Heart left ventricle (tissue), 16 donors: ENCODE measurements at regions not wholly inside any gene's neighbourhood (a gene's known extent, or its start where the extent isn't known, plus 50 kb on each side); places are given as distances from the start of the nearest gene placed in this dataset.
A peak's percentile ranks its signal among the peaks of the same experiment; 100 is the strongest.

Experiments
- ATAC-seq, 4 donors: fragments of 200-7000 bp; cut with Tn5 transposase; one replicate each; pipeline ENCODE4 v1.9.1; 2020 to 2022; ENCODE audit warnings: moderate library complexity in 4 of 4, mild to moderate bottlenecking in 3 of 4, moderate number of reproducible peaks in 1 of 4
- DNase-seq, 5 donors: peaks; one replicate each; pipeline ENCODE4 v3.0.0-alpha.2; 2020
- H3K27ac ChIP-seq, 12 donors: fragments of 200-600 bp; sonication (generic) in 4 of 12; one replicate each; pipeline versions ENCODE4 v1.5.0 to v1.8.0; 2016 to 2022; ENCODE audit warnings: mild to moderate bottlenecking in 2 of 12
- H3K27me3 ChIP-seq, 9 donors: fragments of 200-600 bp; sonication (generic) in 2 of 9; one replicate each; pipeline versions ENCODE4 v1.5.1 to v1.8.0; 2016 to 2022; ENCODE audit warnings: mild to moderate bottlenecking in 3 of 9
- H3K36me3 ChIP-seq, 9 donors: fragments of 200-600 bp; sonication (generic) in 2 of 9; one replicate each; pipeline versions ENCODE4 v1.5.0 to v1.8.0; 2018 to 2022; ENCODE audit warnings: mild to moderate bottlenecking in 2 of 9
- H3K4me1 ChIP-seq, 12 donors: fragments of 200-600 bp; sonication (generic) in 4 of 12; one replicate each; pipeline versions ENCODE4 v1.5.0 to v1.8.0; 2016 to 2022; ENCODE audit warnings: mild to moderate bottlenecking in 3 of 12
- H3K4me3 ChIP-seq, 12 donors: fragments of 200-600 bp; sonication (generic) in 4 of 12; one replicate each; pipeline versions ENCODE4 v1.5.0 to v1.8.0; 2017 to 2022; ENCODE audit warnings: mild to moderate bottlenecking in 9 of 12, moderate library complexity in 4 of 12
- H3K9me3 ChIP-seq, 12 donors: fragments of 200-600 bp; sonication (generic) in 4 of 12; one replicate each; pipeline versions ENCODE4 v1.5.0 to v1.8.0; 2016 to 2022; ENCODE audit warnings: mild to moderate bottlenecking in 1 of 12
- POLR2A ChIP-seq, 2 donors: fragments of 450-650 bp; IDR thresholded peaks; one replicate each; pipeline ENCODE4 v1.6.1; 2017; ENCODE audit warnings: antibody characterized with exemption in 2 of 2, mild to moderate bottlenecking in 2 of 2, moderate library complexity in 2 of 2
- WGBS, 4 donors: extraction: QIAGEN DNeasy Blood & Tissue Kit in 2 of 4; methylation state at CpG; one replicate each; pipeline versions ENCODE4 v1.1.5 to v1.1.7; 2013 to 2018; 5-methylcytosine and 5-hydroxymethylcytosine counted together
- intact Hi-C, 10 donors: fragments of 100-400 bp; cut with DNase I; formaldehyde crosslinking; loops; one replicate each; pipeline versions ENCODE4 v1.11.1 to v1.14.2; 2022
- TF ChIP-seq, protein P1 (sequence below), 12 donors: fragments of 200-600 bp; sonication (generic) in 4 of 12; IDR thresholded peaks; one replicate each; pipeline versions ENCODE4 v1.5.0 to v1.8.0; 2018 to 2022; ENCODE audit warnings: antibody characterized with exemption in 12 of 12, mild to moderate bottlenecking in 5 of 12
- donor health status: ischemic (EF 13 %, LVEDD 7.1; RV severe dilation, severe dysfunction).
- donor health status: healthy with polysubstance abuse.
- donor health status: DM: no; HTN: yes; CAD: no.
- donor health status: DM: no; HTN: no; CAD: no.
- donor health status: ischemic (EF 25% LVEDD 6.9; RV normal size, moderate dysfunction).
- donor health status: ischemic (EF 25% LVEDD 5.7; RV mildly dilated, moderate dysfunction).
- donor health status: healthy.
- donor health status: DM: yes; HTN: yes; CAD: no.
- donor health status: ischemic (EF 35%, LVEDD 5.7; RV mildly dilated, moderate dysfunction).
- donor health status: nonischemic (EF 11% LVEDD 7.7; RV severe dilation, severe dysfunction).
- donor health status: DM: yes; HTN: yes; CAD: no.
- donor health status: PGD.
- donor health status: ischemic (EF 29% LVEDD 5.4; RV normal size, mild dysfunction).
- donor health status: nonischemic (EF 23%, LVEDD 6.1; RV moderate dilation, normal function).

GRCh38 chrX:39681885-39682284 is 415.9 kb downstream of the BCOR start:
- no peak overlapping the region for H3K4me3 ChIP-seq
- ATAC-seq (no peak), DNase-seq (no peak)
- H3K36me3 ChIP-seq = no peaks in the 10 kb centered on the region
- H3K4me1 ChIP-seq = peaks cover 0 to 8% (median 0%) of the 10 kb centered on the region in 12 donors
- H3K27ac ChIP-seq = no peak overlapping the region
- H3K9me3 ChIP-seq = peaks cover 0 to 6% (median 0%) of the 10 kb centered on the region in 12 donors
- TF ChIP-seq POLR2A (IDR thresholded peaks at IDR 0.05) = no peak
- TF ChIP-seq, protein P1, sequence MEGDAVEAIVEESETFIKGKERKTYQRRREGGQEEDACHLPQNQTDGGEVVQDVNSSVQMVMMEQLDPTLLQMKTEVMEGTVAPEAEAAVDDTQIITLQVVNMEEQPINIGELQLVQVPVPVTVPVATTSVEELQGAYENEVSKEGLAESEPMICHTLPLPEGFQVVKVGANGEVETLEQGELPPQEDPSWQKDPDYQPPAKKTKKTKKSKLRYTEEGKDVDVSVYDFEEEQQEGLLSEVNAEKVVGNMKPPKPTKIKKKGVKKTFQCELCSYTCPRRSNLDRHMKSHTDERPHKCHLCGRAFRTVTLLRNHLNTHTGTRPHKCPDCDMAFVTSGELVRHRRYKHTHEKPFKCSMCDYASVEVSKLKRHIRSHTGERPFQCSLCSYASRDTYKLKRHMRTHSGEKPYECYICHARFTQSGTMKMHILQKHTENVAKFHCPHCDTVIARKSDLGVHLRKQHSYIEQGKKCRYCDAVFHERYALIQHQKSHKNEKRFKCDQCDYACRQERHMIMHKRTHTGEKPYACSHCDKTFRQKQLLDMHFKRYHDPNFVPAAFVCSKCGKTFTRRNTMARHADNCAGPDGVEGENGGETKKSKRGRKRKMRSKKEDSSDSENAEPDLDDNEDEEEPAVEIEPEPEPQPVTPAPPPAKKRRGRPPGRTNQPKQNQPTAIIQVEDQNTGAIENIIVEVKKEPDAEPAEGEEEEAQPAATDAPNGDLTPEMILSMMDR (IDR thresholded peaks at IDR 0.05) = no peak
- 71 to 80% (median 76%) methylated on average over 11 to 12 of the region's 12 CpGs for WGBS, 4 donors
- peaks cover 0 to 8% (median 0%) of the 10 kb centered on the region in 9 donors for H3K27me3 ChIP-seq
- intact Hi-C loops = no loop called here

DNA sequence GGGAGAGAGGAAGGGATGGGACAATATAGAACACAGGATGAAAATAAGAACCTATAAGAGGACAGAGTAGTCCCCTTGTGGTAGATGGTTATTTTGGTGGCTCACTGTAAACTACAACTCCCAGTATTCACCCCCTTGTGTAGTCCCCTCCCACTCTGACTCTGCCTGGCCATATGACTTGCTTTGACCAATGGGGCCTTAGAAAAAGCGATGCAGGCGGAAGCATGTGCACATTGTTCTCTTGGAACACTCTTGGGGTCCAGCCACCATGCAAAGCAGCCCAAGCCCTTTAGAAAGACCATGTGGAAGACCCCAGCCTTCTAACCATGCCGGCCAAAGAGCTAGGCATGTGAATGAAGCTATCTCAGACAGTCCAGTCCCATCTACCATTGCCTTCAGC is 415.0 kb downstream of the BCOR start:
- H3K27ac ChIP-seq = no peak overlapping the region
- intact Hi-C loops = no loop called here

GRCh38 chrX:39688219-39688575 is 409.6 kb downstream of the BCOR start:
- Histone ChIP-seq H3K27me3 (peaks cover 0 to 60% (median 0%) of the 10 kb centered on the region in 9 donors), H3K36me3 (no peaks in the 10 kb centered on the region), H3K4me3 (peak overlapping the region in 11 of 12 donors; percentile 30 to 61 (median 51)), H3K4me1 (peaks cover 0 to 26% (median 9%) of the 10 kb centered on the region in 12 donors), H3K9me3 (peaks cover 0 to under 1% (median 0%) of the 10 kb centered on the region in 12 donors), H3K27ac (peak overlapping the region in 9 of 12 donors; percentile 42 to 79 (median 63))
- no peak for DNase-seq
- TF ChIP-seq, protein P1 (IDR thresholded peaks at IDR 0.05) = no peak
- no peak for TF ChIP-seq POLR2A (IDR thresholded peaks at IDR 0.05)
- intact Hi-C loops = loop anchor here in 1 of 10 donors (5.0 kb wide), 1 partner anchor 211 kb away; no protein-coding TSS in a partner anchor
- WGBS, 4 donors = 43 to 55% (median 51%) methylated on average over 9 of the region's 9 CpGs
- no peak for ATAC-seq

More for the DNA sequence above, 415.0 kb downstream of the BCOR start:
- Histone ChIP-seq H3K9me3 (peaks cover 0 to 6% (median 0%) of the 10 kb centered on the region in 12 donors), H3K4me1 (peaks cover 0 to 15% (median 3%) of the 10 kb centered on the region in 12 donors), H3K36me3 (no peaks in the 10 kb centered on the region), H3K27me3 (peaks cover 0 to 15% (median 0%) of the 10 kb centered on the region in 9 donors), H3K4me3 (no peak overlapping the region)
- ATAC-seq = no peak
- 85 to 97% (median 92%) methylated on average over 3 of the region's 3 CpGs for whole genome bisulfite sequencing, 4 donors
- no peak for TF ChIP-seq POLR2A (IDR thresholded peaks at IDR 0.05)
- TF ChIP-seq, protein P1 (IDR thresholded peaks at IDR 0.05) = no peak
- DNase-seq = no peak

DNA sequence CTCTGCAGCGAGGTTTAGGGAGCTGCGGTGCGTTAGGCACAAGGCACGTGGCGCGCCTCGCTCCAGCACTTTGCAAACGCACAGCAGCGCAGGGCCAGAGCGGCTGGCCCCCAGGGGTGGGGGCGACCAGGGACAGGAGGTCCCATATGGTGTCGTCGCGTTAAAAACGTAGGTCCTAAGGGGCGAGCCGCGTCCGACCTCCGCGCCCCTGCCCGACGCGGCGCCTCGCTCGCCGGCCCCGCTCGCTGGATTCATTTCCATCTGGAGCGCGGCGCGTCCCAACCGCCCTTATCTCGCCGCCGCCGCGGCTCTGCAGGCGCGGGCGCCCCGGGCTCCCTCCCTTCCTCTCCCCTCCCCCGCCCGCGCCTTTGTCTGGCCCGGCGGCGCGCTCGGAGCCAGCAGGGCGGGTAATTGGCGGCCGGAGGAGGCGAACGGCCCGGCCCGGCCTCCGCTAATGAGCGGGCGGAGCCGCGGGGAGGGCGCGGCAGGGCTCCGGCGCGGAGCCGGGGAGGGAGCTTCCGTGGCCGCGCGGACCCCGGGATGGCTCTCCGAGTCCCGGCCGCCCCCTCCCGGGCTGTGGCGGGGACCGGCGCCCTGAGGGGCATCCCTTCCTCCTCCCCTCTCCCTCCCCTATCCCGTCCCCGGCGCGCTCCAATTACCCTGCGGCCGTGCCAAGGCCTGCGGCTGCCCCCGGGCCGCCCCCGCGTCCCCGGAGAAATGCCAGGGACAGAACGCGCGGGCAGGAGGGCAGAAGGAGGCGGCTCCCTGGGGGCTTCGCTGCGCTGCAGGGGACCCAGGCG is 409.0 kb downstream of the BCOR start:
- Histone ChIP-seq H3K4me1 (peaks cover 0 to 26% (median 9%) of the 10 kb centered on the region in 12 donors), H3K27ac (peak overlapping the region in 11 of 12 donors; percentile 6 to 79 (median 61)), H3K36me3 (no peaks in the 10 kb centered on the region), H3K9me3 (no peaks in the 10 kb centered on the region), H3K27me3 (peaks cover 0 to 60% (median 0%) of the 10 kb centered on the region in 9 donors), H3K4me3 (peak overlapping the region in 11 of 12 donors; percentile 30 to 61 (median 51))
- intact Hi-C loops = loop anchor here in 1 of 10 donors (5.0 kb wide), 1 partner anchor 211 kb away; no protein-coding TSS in a partner anchor
- TF ChIP-seq, protein P1 (IDR thresholded peaks at IDR 0.05) = peak in 2 of 12 donors; percentile 9 to 11
- no peak for TF ChIP-seq POLR2A (IDR thresholded peaks at IDR 0.05)
- WGBS, 4 donors = 1 to 22% (median 10%) methylated on average over 45 to 101 of the region's 101 CpGs
- DNase-seq = peak; percentile 73 to 80 (median 79)
- peak; percentile 60 to 95 (median 92) for ATAC-seq
